Ectodermal cell (in vitro differentiated cells): ENCODE measurements at regions not wholly inside any gene's neighbourhood (a gene's known extent, or its start where the extent isn't known, plus 50 kb on each side); places are given as distances from the start of the nearest gene placed in this dataset.

ENCODE experiments used
- H3K27ac ChIP-seq: 2 replicates; pipeline ENCODE4 v1.7.0; 2013; ENCODE audit warnings: mild to moderate bottlenecking, low read depth, low read length; ENCODE audit not compliant: insufficient read depth, poor library complexity, severe bottlenecking
- H3K27me3 ChIP-seq: 2 replicates; pipeline ENCODE4 v1.7.0; 2013; ENCODE audit warnings: mild to moderate bottlenecking, low read length; ENCODE audit not compliant: insufficient read depth, control insufficient read depth, poor library complexity, severe bottlenecking
- H3K36me3 ChIP-seq: one replicate; pipeline ENCODE4 v1.7.0; 2013; ENCODE audit warnings: low read length; ENCODE audit not compliant: control insufficient read depth, insufficient read depth
- H3K4me1 ChIP-seq: one replicate; pipeline ENCODE4 v1.7.0; 2013; ENCODE audit warnings: low read length; ENCODE audit not compliant: control insufficient read depth, insufficient read depth
- H3K4me3 ChIP-seq: 2 replicates; pipeline ENCODE4 v1.7.0; 2013; ENCODE audit warnings: low read depth, low read length, control low read depth; ENCODE audit not compliant: insufficient read depth
- H3K9me3 ChIP-seq: 2 replicates; pipeline ENCODE4 v1.7.0; 2013; ENCODE audit warnings: mild to moderate bottlenecking, low read length, moderate library complexity; ENCODE audit not compliant: control insufficient read depth
- WGBS, 2 experiments: methylation state at CpG; one replicate each; pipeline ENCODE4 v1.1.7; 2013; ENCODE audit warnings: missing lambda C conversion rate in 2 of 2; 5-methylcytosine and 5-hydroxymethylcytosine counted together

- WGBS, 2 experiments, result 86 to 89% methylated on average over 7 of the region's 7 CpGs
- H3K9me3 ChIP-seq, result no peaks in the 10 kb centered on the region
- H3K4me3 ChIP-seq, result no peak overlapping the region
- no peaks in the 10 kb centered on the region for H3K36me3 ChIP-seq
- no peaks in the 10 kb centered on the region for H3K27me3 ChIP-seq
- H3K4me1 ChIP-seq, result no peaks in the 10 kb centered on the region
- H3K27ac ChIP-seq, result no peak overlapping the region
Observed at GRCh38 chr9:106755736-106756135, 107.2 kb upstream of the ZNF462 start.

GRCh38 chr9:106757514-106757913, 105.5 kb upstream of the ZNF462 start:
- H3K27me3 ChIP-seq, result no peaks in the 10 kb centered on the region
- WGBS, 2 experiments, result 50 to 51% methylated on average over 2 of the region's 2 CpGs
- no peak overlapping the region for H3K4me3 ChIP-seq
- H3K9me3 ChIP-seq, result no peaks in the 10 kb centered on the region
- no peaks in the 10 kb centered on the region for H3K4me1 ChIP-seq
- no peaks in the 10 kb centered on the region for H3K36me3 ChIP-seq
- no peak overlapping the region for H3K27ac ChIP-seq

DNA sequence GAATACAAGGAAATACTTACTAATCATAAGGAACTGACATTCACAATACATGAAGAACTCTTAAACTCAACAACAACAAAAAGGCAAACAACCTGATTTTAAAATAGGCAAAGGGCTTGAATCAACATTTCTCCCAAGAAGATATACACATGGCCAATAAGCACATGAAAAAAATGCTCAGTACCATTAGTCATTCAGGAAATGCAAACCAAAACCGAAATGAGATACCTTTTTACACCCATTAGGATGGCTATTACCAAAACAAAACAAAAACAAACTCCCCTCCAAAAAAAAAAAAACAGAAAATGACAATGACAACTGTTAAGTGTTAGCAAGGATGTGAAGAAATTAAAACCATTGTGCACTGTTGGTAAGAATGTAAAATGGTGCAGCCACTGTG, 104.1 kb upstream of the ZNF462 start:
- WGBS, 2 experiments, result 50 to 89% methylated on average over 1 of the region's 1 CpG
- H3K36me3 ChIP-seq, result no peaks in the 10 kb centered on the region
- H3K27ac ChIP-seq, result no peak overlapping the region
- H3K27me3 ChIP-seq, result no peaks in the 10 kb centered on the region
- H3K4me1 ChIP-seq, result no peaks in the 10 kb centered on the region
- H3K9me3 ChIP-seq, result no peaks in the 10 kb centered on the region
- H3K4me3 ChIP-seq, result no peak overlapping the region

GRCh38 chr9:106761493-106761892, 101.5 kb upstream of the ZNF462 start:
- no peak overlapping the region for H3K27ac ChIP-seq
- WGBS, 2 experiments, result 86 to 89% methylated on average over 2 of the region's 2 CpGs

GRCh38 chr9:106766616-106767015, 96.3 kb upstream of the ZNF462 start:
- H3K27me3 ChIP-seq, result no peaks in the 10 kb centered on the region
- H3K4me3 ChIP-seq, result no peak overlapping the region
- no peaks in the 10 kb centered on the region for H3K4me1 ChIP-seq

More at GRCh38 chr9:106761493-106761892, 101.5 kb upstream of the ZNF462 start:
- Histone ChIP-seq H3K4me1 (no peaks in the 10 kb centered on the region), H3K36me3 (no peaks in the 10 kb centered on the region), H3K27me3 (no peaks in the 10 kb centered on the region), H3K9me3 (no peaks in the 10 kb centered on the region), H3K4me3 (no peak overlapping the region)

DNA sequence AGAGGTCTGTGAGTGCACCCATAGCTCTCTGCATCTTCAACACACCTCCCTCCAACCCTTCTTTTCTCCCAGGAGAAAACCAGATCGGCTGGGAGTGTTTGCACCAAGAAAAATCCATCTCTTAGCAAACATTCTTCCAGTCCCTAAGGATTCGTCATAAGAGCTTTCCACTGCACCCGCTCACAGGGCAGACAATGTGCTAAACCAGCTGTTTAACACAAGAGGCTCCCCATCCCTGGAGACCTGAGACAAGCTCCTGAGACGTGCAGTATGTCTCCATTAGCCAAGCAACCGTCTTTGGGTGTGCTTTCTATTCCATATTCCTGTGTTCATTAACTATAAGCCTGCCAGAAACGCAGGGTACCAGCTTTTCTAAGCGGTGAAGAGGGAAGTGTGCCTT, 93.6 kb upstream of the ZNF462 start:
- no peak overlapping the region for H3K27ac ChIP-seq
- no peak overlapping the region for H3K4me3 ChIP-seq
- no peaks in the 10 kb centered on the region for H3K4me1 ChIP-seq
- 85 to 87% methylated on average over 7 of the region's 7 CpGs for WGBS, 2 experiments
- no peaks in the 10 kb centered on the region for H3K27me3 ChIP-seq
- no peaks in the 10 kb centered on the region for H3K36me3 ChIP-seq
- no peaks in the 10 kb centered on the region for H3K9me3 ChIP-seq

More at GRCh38 chr9:106766616-106767015, 96.3 kb upstream of the ZNF462 start:
- Histone ChIP-seq H3K36me3 (no peaks in the 10 kb centered on the region), H3K9me3 (no peaks in the 10 kb centered on the region), H3K27ac (no peak overlapping the region)

GRCh38 chr9:106771608-106772007, 91.4 kb upstream of the ZNF462 start:
- Histone ChIP-seq H3K27ac (no peak overlapping the region), H3K4me1 (no peaks in the 10 kb centered on the region), H3K4me3 (no peak overlapping the region), H3K27me3 (no peaks in the 10 kb centered on the region), H3K9me3 (no peaks in the 10 kb centered on the region), H3K36me3 (no peaks in the 10 kb centered on the region)
- WGBS, 2 experiments, result 90 to 97% methylated on average over 4 of the region's 4 CpGs

- Histone ChIP-seq H3K27ac (no peak overlapping the region), H3K4me1 (no peaks in the 10 kb centered on the region), H3K27me3 (no peaks in the 10 kb centered on the region), H3K4me3 (no peak overlapping the region), H3K9me3 (no peaks in the 10 kb centered on the region), H3K36me3 (no peaks in the 10 kb centered on the region)
- 92 to 95% methylated on average over 5 of the region's 5 CpGs for WGBS, 2 experiments
Observed at GRCh38 chr9:106772523-106773290, 90.3 kb upstream of the ZNF462 start.

DNA sequence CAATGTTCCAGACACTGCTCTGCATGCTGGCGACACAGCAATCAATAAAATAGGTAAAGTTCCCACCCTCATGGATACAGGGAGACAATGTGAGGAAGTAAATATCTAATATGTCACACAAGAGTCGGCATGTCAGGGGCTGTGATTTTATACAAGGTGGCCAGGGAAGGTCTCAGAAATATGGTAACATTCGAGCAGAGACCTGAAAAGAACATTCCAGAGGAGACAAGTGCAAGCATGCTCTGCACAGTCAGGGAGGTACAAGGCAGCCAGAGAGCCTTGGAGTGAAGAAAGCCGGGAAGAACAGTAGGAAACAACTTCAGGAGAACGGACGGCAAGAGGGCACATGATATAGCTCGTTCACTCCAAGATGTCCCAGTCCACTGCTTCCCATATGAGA, 89.2 kb upstream of the ZNF462 start:
- Histone ChIP-seq H3K36me3 (no peaks in the 10 kb centered on the region), H3K9me3 (no peaks in the 10 kb centered on the region), H3K27me3 (no peaks in the 10 kb centered on the region), H3K4me1 (no peaks in the 10 kb centered on the region), H3K4me3 (no peak overlapping the region), H3K27ac (no peak overlapping the region)
- WGBS, 2 experiments, result 81 to 87% methylated on average over 6 to 7 of the region's 7 CpGs

GRCh38 chr9:106775960-106776359, 87.0 kb upstream of the ZNF462 start:
- Histone ChIP-seq H3K9me3 (no peaks in the 10 kb centered on the region), H3K4me1 (no peaks in the 10 kb centered on the region), H3K36me3 (no peaks in the 10 kb centered on the region), H3K4me3 (no peak overlapping the region), H3K27ac (no peak overlapping the region), H3K27me3 (no peaks in the 10 kb centered on the region)
- 96 to 97% methylated on average over 3 of the region's 3 CpGs for WGBS, 2 experiments

DNA sequence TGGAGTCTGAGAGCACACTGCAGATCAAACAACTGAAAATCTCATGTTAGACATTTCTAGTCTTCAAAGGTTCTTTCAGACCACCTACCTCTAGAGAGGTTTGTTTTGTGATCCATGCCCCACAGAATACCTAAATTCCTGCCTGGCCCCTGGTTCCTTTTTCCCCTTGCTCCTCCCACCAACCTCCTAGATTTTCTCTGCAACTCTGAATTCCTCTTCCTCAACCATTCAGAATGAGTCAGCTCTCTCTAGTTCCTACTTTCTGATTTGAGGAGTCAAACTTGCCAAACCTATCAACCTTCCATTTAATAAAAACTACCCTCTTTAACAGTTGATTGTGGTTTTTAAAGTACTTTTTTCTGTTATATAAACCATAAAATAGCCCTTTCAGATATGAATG, 83.2 kb upstream of the ZNF462 start:
- Histone ChIP-seq H3K27ac (no peak overlapping the region), H3K36me3 (no peaks in the 10 kb centered on the region), H3K27me3 (no peaks in the 10 kb centered on the region), H3K4me3 (no peak overlapping the region), H3K4me1 (peaks cover 3% of the 10 kb centered on the region), H3K9me3 (no peaks in the 10 kb centered on the region)
